ENCODE measurements at regions not wholly inside any gene's neighbourhood (a gene's known extent, or its start where the extent isn't known, plus 50 kb on each side); places are given as distances from the start of the nearest gene placed in this dataset.
A peak's percentile ranks its signal among the peaks of the same experiment; 100 is the strongest.

DNA sequence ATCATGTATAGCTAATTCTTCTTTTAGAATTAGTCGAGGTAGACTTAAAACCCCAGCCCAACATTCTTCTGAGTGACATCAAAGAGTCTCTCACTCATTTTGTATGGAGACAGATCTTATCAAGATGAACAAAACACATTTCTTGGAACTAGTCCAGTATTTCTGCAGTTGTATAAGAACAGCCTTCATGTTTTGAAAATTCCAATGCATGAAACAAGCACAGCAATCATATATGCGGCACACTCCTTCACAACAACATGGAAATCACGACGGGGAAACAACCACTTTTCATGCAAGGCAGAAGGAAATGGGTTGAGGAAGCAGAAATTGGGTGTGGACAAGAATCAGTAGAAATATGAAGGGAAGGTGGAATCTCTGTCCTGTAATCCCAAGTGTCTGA, 113.8 kb downstream of the PLK2 start:
- Histone ChIP-seq H3K4me3 (no peak overlapping the region), H3K27me3 (no peaks in the 10 kb centered on the region), H3K27ac (no peak overlapping the region), H3K36me3 (no peaks in the 10 kb centered on the region), H3K4me1 (no peaks in the 10 kb centered on the region), H3K9me3 (no peaks in the 10 kb centered on the region)
- DNase-seq (ENCODE audit: low spot score) = no peak
- TF ChIP-seq, protein P1, sequence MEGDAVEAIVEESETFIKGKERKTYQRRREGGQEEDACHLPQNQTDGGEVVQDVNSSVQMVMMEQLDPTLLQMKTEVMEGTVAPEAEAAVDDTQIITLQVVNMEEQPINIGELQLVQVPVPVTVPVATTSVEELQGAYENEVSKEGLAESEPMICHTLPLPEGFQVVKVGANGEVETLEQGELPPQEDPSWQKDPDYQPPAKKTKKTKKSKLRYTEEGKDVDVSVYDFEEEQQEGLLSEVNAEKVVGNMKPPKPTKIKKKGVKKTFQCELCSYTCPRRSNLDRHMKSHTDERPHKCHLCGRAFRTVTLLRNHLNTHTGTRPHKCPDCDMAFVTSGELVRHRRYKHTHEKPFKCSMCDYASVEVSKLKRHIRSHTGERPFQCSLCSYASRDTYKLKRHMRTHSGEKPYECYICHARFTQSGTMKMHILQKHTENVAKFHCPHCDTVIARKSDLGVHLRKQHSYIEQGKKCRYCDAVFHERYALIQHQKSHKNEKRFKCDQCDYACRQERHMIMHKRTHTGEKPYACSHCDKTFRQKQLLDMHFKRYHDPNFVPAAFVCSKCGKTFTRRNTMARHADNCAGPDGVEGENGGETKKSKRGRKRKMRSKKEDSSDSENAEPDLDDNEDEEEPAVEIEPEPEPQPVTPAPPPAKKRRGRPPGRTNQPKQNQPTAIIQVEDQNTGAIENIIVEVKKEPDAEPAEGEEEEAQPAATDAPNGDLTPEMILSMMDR (IDR thresholded peaks at IDR 0.05) = no peak

DNA sequence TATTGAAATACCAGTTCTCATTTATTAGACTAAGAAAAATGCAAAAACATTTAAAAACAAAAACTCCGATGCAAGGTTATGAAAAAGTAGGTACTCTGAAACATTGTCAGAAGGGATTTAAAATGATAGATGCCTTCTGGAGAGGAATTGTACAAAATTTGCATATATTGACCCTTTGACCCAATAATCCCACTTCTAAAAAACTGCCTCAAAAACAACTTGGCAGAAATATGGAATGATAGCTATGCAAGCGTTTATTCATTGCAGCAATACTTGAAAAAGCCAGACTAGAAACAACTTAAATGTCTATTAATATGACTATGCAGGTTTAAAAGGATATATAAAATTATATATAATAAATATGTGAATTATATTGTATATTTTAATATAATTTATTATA, 118.4 kb downstream of the PLK2 start:
- Histone ChIP-seq H3K27ac (no peak overlapping the region), H3K27me3 (no peaks in the 10 kb centered on the region), H3K4me1 (no peaks in the 10 kb centered on the region), H3K4me3 (no peak overlapping the region), H3K36me3 (no peaks in the 10 kb centered on the region), H3K9me3 (peaks cover 0 to 6% of the 10 kb centered on the region in 2 donors)
- TF ChIP-seq, protein P1 (IDR thresholded peaks at IDR 0.05) = no peak
- DNase-seq (ENCODE audit: low spot score) = no peak

DNA sequence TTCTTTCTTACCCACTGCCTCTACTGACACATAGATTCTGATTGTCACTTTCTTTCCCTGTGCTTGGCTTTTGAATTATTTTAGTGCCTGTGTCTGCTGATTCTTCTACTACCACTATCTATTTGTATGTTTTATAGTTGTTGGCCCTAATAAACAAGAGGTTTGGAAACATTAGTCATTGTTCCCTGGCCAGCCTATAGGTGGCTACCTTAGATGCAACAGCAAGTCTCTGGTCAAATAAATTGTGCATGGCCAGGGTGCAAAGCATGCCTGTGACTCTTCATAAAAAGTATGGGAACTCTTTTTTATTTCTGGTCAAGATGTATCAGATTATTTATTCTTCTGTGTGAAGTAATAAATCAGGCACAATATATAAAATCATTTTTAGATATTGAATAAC, 124.4 kb downstream of the PLK2 start:
- no peaks in the 10 kb centered on the region for H3K36me3 ChIP-seq
- no peaks in the 10 kb centered on the region for H3K27me3 ChIP-seq
- TF ChIP-seq, protein P1 (IDR thresholded peaks at IDR 0.05) = peak in 1 of 2 donors; percentile 15
- DNase-seq (ENCODE audit: low spot score) = no peak
- H3K4me1 ChIP-seq = no peaks in the 10 kb centered on the region
- H3K9me3 ChIP-seq = peaks cover 0 to 6% of the 10 kb centered on the region in 2 donors
- H3K27ac ChIP-seq = no peak overlapping the region
- H3K4me3 ChIP-seq = no peak overlapping the region

DNA sequence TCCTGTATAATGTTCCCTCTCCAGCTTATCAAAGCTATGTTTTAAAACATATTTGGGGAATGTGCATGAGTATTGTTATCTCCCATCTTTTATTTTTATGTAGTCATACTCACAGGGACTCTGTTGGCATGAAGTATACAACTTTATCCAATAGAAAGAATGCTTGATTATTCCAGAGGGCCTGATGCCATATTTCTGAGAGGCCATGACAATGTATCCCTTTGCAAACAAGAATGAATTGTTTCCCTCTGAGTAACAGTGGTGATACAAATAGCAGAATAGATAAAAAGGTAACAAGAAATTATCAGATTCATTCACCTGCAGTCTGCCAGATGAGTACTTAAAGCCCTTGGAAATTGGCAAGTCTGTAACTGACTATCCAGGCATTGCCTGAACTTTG, 125.9 kb downstream of the PLK2 start:
- DNase-seq (ENCODE audit: low spot score) = no peak
- Histone ChIP-seq H3K4me3 (no peak overlapping the region), H3K36me3 (no peaks in the 10 kb centered on the region), H3K9me3 (peaks cover 0 to 6% of the 10 kb centered on the region in 2 donors), H3K27ac (no peak overlapping the region), H3K4me1 (no peaks in the 10 kb centered on the region), H3K27me3 (no peaks in the 10 kb centered on the region)
- TF ChIP-seq, protein P1 (IDR thresholded peaks at IDR 0.05) = no peak

DNA sequence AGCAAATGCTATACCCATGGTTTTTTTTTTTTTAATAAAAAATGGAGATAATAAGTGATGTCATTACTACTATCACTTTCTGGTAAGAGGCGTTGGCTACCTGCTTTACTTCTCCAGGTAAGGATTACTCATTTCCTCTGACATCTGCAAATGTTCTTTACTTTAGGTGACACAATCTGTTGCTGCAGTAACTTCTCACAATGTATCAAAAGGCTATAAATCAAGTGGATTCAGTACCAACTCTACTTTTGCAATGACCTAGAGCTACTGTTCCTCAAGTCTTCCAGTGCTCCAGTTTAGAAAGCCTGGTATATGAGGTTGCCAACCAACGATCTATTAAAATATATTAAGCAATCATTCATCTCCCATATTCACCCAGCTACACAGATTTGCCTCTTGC, 129.1 kb downstream of the PLK2 start:
- Histone ChIP-seq H3K4me3 (no peak overlapping the region), H3K27me3 (no peaks in the 10 kb centered on the region), H3K4me1 (no peaks in the 10 kb centered on the region), H3K36me3 (no peaks in the 10 kb centered on the region), H3K9me3 (no peaks in the 10 kb centered on the region), H3K27ac (no peak overlapping the region)
- TF ChIP-seq, protein P1 (IDR thresholded peaks at IDR 0.05) = no peak
- DNase-seq (ENCODE audit: low spot score) = no peak

DNA sequence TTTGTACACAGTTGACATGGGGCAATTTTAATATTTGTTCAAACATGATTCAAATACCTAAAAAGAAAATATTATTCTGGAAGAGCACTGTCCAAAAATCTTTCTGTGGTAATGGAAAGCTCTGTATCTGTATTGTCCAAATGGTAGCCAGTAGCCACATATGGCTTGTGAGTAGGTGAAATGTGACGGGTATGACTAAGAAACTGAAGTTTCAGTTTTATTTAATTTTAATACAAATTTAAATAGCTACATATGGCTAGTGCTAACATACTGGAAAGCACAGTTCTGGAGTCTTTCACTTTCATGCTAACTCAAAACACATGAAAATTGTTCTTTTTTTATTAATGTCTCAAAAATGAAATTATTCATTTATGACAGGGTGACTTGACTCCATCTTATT, 132.6 kb downstream of the PLK2 start:
- TF ChIP-seq, protein P1 (IDR thresholded peaks at IDR 0.05) = no peak
- no peak overlapping the region for H3K27ac ChIP-seq
- no peaks in the 10 kb centered on the region for H3K36me3 ChIP-seq
- no peaks in the 10 kb centered on the region for H3K27me3 ChIP-seq
- H3K4me3 ChIP-seq = no peak overlapping the region
- H3K4me1 ChIP-seq = no peaks in the 10 kb centered on the region
- DNase-seq (ENCODE audit: low spot score) = no peak
- H3K9me3 ChIP-seq = no peaks in the 10 kb centered on the region
